SK-N-MC (cell line): ENCODE measurements at regions not wholly inside any gene's neighbourhood (a gene's known extent, or its start where the extent isn't known, plus 50 kb on each side); places are given as distances from the start of the nearest gene placed in this dataset.

Source experiments
- EZH2 ChIP-seq: fragments of 200-600 bp; sonication (generic); IDR thresholded peaks from one replicate; pipeline ENCODE4 v1.6.1; 2017; ENCODE audit warnings: antibody characterized with exemption
- POLR2AphosphoS5 ChIP-seq: IDR thresholded peaks from 2 replicates; pipeline ENCODE4 v1.6.1; 2012; ENCODE audit warnings: mild to moderate bottlenecking, low read depth, low read length, borderline replicate concordance

DNA sequence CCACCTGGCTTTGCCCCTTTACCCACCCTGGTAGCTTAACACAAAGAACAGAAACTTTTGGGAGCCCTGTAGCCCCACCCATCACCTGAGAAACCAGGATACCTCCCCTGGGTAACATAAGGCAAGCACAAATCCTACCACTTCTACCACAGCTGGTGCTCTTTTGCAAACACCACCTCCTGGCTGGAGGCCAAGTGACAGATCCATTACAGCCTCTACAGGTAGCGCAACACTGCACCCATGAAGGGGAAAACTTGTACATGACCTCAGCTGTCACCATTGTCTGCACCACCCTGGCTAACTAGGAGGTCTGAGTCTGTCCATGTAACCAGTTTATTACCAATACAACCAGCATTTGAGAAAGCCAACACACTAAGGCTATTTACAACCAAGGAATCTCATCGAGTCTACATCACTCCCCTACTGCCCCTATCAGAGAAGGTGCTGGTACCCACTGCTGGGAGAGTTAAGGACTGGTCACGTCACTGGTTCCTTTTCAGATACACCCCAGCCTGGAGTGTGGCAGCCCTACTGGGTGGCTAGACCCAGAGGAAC lies 128.6 kb downstream of the PJA2 start:
- TF ChIP-seq EZH2, result no peak
- no peak for TF ChIP-seq POLR2AphosphoS5
